HepG2 (cell line): ENCODE measurements at regions not wholly inside any gene's neighbourhood (a gene's known extent, or its start where the extent isn't known, plus 50 kb on each side); places are given as distances from the start of the nearest gene placed in this dataset.
A peak's percentile ranks its signal among the peaks of the same experiment; 100 is the strongest.

Source experiments
- AGO2 ChIP-seq: fragments of 200-400 bp; formaldehyde crosslinking; optimal IDR thresholded peaks from 2 replicates; pipeline ENCODE3; 2017; ENCODE audit warnings: mild to moderate bottlenecking, low read depth, low read length, moderate library complexity
- ATF2 ChIP-seq: sonication (generic); formaldehyde crosslinking; IDR thresholded peaks from 2 replicates; pipeline ENCODE4 v1.4.0; 2020; ENCODE audit warnings: missing genetic modification reagents
- ATF6 ChIP-seq: sonication (generic); formaldehyde crosslinking; conservative IDR thresholded peaks from 2 replicates; pipeline ENCODE4 v1.4.0; 2020; ENCODE audit warnings: missing genetic modification reagents
- E2F2 ChIP-seq: sonication (generic); formaldehyde crosslinking; IDR thresholded peaks from 2 replicates; pipeline ENCODE4 v1.4.0; 2020; ENCODE audit warnings: missing genetic modification reagents, borderline replicate concordance
- GMEB1 ChIP-seq: sonication (generic); formaldehyde crosslinking; IDR thresholded peaks from 2 replicates; pipeline ENCODE4 v1.5.1; 2020; ENCODE audit warnings: missing genetic modification reagents, mild to moderate bottlenecking, borderline replicate concordance
- ISX ChIP-seq: sonication (generic); formaldehyde crosslinking; conservative IDR thresholded peaks from 2 replicates; pipeline ENCODE4 v1.5.0; 2020; ENCODE audit warnings: missing genetic modification reagents
- KDM2A ChIP-seq: sonication (generic); formaldehyde crosslinking; IDR thresholded peaks from 2 replicates; pipeline ENCODE4 v1.4.0; 2020; ENCODE audit warnings: low read depth, missing genetic modification reagents, borderline replicate concordance
- MAZ ChIP-seq, 2 experiments: sonication (generic) in 1 of 2; formaldehyde crosslinking in 1 of 2; IDR thresholded peaks; 2 replicates each; pipeline versions ENCODE4 v1.5.0 to v1.6.1; 2012 to 2020; ENCODE audit warnings: low read depth in 2 of 2, mild to moderate bottlenecking in 2 of 2, borderline replicate concordance in 1 of 2, improper control_type of control experiment in 1 of 2, low read length in 1 of 2, missing genetic modification reagents in 1 of 2, moderate library complexity in 1 of 2
- NFE2L2 ChIP-seq: fragments of 150-350 bp; IDR thresholded peaks from 2 replicates; pipeline ENCODE4 v1.6.1; 2014; ENCODE audit warnings: low read length
- ZBTB2 ChIP-seq: sonication (generic); formaldehyde crosslinking; IDR thresholded peaks from 2 replicates; pipeline ENCODE4 v1.8.0; 2022; ENCODE audit warnings: low read depth, missing genetic modification reagents
- ZNF180 ChIP-seq: sonication (generic); formaldehyde crosslinking; IDR thresholded peaks from 2 replicates; pipeline ENCODE4 v1.4.0; 2020; ENCODE audit warnings: low read depth, missing genetic modification reagents, borderline replicate concordance
- ZNF276 ChIP-seq: sonication (generic); formaldehyde crosslinking; IDR thresholded peaks from 2 replicates; pipeline ENCODE4 v1.4.0; 2020; ENCODE audit warnings: mild to moderate bottlenecking, low read depth, missing genetic modification reagents
- ZNF44 ChIP-seq: sonication (generic); formaldehyde crosslinking; IDR thresholded peaks from 2 replicates; pipeline ENCODE4 v1.5.1; 2020; ENCODE audit warnings: mild to moderate bottlenecking, missing genetic modification reagents
- ZNF704 ChIP-seq: sonication (generic); formaldehyde crosslinking; IDR thresholded peaks from 2 replicates; pipeline ENCODE4 v1.8.1; 2023; ENCODE audit warnings: mild to moderate bottlenecking, inconsistent platforms, moderate library complexity, missing genetic modification reagents, borderline replicate concordance

GRCh38 chr9:82600536-82601292, 462.2 kb downstream of the RASEF start (continued):
- TF ChIP-seq ATF6 (CRISPR knock-in tag) (no peak), MAZ (IDR thresholded peaks at IDR 0.05; ENCODE audit: borderline replicate concordance, low read depth, low read length) (no peak), MAZ (CRISPR knock-in tag; IDR thresholded peaks at IDR 0.05; ENCODE audit: low read depth) (0 out of 2 replicates have a peak, but pooled peaks have one; percentile 35), ISX (CRISPR knock-in tag) (no peak), GMEB1 (CRISPR knock-in tag) (no peak), KDM2A (CRISPR knock-in tag) (no peak), ZNF180 (CRISPR knock-in tag) (no peak), NFE2L2 (no peak), ZNF276 (CRISPR knock-in tag) (no peak), ZNF704 (CRISPR knock-in tag) (no peak), ZNF44 (CRISPR knock-in tag) (no peak), ZBTB2 (CRISPR knock-in tag) (no peak), ATF2 (CRISPR knock-in tag) (0 out of 2 replicates have a peak, but pooled peaks have one; percentile 15), AGO2 (no peak), E2F2 (no peak)
